Karpas-422 (cell line): ENCODE measurements at regions not wholly inside any gene's neighbourhood (a gene's known extent, or its start where the extent isn't known, plus 50 kb on each side); places are given as distances from the start of the nearest gene placed in this dataset.

ENCODE experiments used
- DNase-seq: peaks from one replicate; pipeline ENCODE4 v3.0.0-alpha.2; 2015
- H2AFZ ChIP-seq: fragments of 200-600 bp; sonication (generic); 2 replicates; pipeline ENCODE4 v1.6.1; 2014; ENCODE audit warnings: antibody characterized with exemption, low read length, mixed read lengths
- H3K27ac ChIP-seq: fragments of 200-600 bp; sonication (generic); 2 replicates; pipeline ENCODE4 v1.5.1; 2014; ENCODE audit warnings: mild to moderate bottlenecking, low read length, moderate library complexity
- H3K27me3 ChIP-seq: fragments of 200-600 bp; sonication (generic); 2 replicates; pipeline ENCODE4 v1.6.1; 2014; ENCODE audit warnings: low read length, mixed read lengths
- H3K36me3 ChIP-seq: fragments of 200-600 bp; sonication (generic); 2 replicates; pipeline ENCODE4 v1.6.1; 2014; ENCODE audit warnings: low read length, mixed read lengths; ENCODE audit not compliant: insufficient read depth
- H3K4me1 ChIP-seq: fragments of 200-600 bp; sonication (generic); 2 replicates; pipeline ENCODE4 v1.6.1; 2014; ENCODE audit warnings: mild to moderate bottlenecking, low read length, mixed read lengths
- H3K4me2 ChIP-seq: fragments of 200-600 bp; sonication (generic); 2 replicates; pipeline ENCODE4 v1.6.1; 2014; ENCODE audit warnings: low read length, low read depth, mild to moderate bottlenecking; ENCODE audit not compliant: poor library complexity, severe bottlenecking
- H3K4me3 ChIP-seq: fragments of 200-600 bp; sonication (generic); 2 replicates; pipeline ENCODE4 v1.5.1; 2014; ENCODE audit warnings: mild to moderate bottlenecking, antibody characterized with exemption, low read length, mixed read lengths
- H3K79me2 ChIP-seq: fragments of 200-600 bp; sonication (generic); 2 replicates; pipeline ENCODE4 v1.6.1; 2014; ENCODE audit warnings: mild to moderate bottlenecking, low read length, mixed read lengths
- H3K9ac ChIP-seq: fragments of 200-600 bp; sonication (generic); 2 replicates; pipeline ENCODE4 v1.6.0; 2014; ENCODE audit warnings: low read length
- H3K9me2 ChIP-seq: fragments of 200-600 bp; sonication (generic), shearing (Covaris generic); replicated peaks from 2 replicates; pipeline ENCODE4 v1.6.0; 2014; ENCODE audit warnings: mild to moderate bottlenecking, low read length, moderate library complexity; ENCODE audit not compliant: insufficient read depth
- H3K9me3 ChIP-seq: fragments of 300-700, 200-600 bp; sonication (generic); 2 replicates; pipeline ENCODE4 v1.6.1; 2014; ENCODE audit warnings: low read length, mixed read lengths
- H4K20me1 ChIP-seq: fragments of 200-600 bp; sonication (generic); 2 replicates; pipeline ENCODE4 v1.6.1; 2014; ENCODE audit warnings: mild to moderate bottlenecking, antibody characterized with exemption, low read length, low read depth; ENCODE audit not compliant: insufficient read depth

DNA sequence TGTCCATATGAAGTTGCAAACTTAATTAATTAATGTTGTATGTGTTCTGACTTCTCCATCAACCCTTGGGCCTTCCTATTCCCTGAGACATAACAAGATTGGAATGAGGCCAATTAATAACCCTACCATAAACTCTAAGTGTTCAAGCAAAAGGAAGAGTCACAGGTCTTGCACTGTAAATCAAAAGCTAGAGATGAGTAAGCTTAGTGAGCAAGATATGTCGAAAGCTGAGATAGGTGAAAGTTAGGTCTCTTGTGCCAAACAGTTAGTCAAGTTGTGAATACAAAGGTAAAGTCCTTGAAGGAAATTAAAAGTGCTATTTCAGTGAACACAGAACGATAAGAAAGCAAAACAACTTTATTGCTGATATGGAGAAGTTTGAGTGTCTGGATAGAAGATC is 58.2 kb upstream of the GPRIN3 start:
- no peak overlapping the region for H2AFZ ChIP-seq
- no peak overlapping the region for H3K4me3 ChIP-seq
- H3K9me3 ChIP-seq = no peaks in the 10 kb centered on the region
- no peaks in the 10 kb centered on the region for H3K79me2 ChIP-seq
- H3K9me2 ChIP-seq = no peaks in the 10 kb centered on the region
- H3K9ac ChIP-seq = no peak overlapping the region
- H3K36me3 ChIP-seq = no peaks in the 10 kb centered on the region
- no peak overlapping the region for H3K4me2 ChIP-seq
- no peak for DNase-seq
- H3K27ac ChIP-seq = no peak overlapping the region
- no peaks in the 10 kb centered on the region; the same call in 1 of the 2 replicates for H3K4me1 ChIP-seq
- no peaks in the 10 kb centered on the region for H3K27me3 ChIP-seq
- H4K20me1 ChIP-seq = no peaks in the 10 kb centered on the region

- Histone ChIP-seq H2AFZ (no peak overlapping the region), H3K79me2 (no peaks in the 10 kb centered on the region), H3K27me3 (no peaks in the 10 kb centered on the region), H4K20me1 (no peaks in the 10 kb centered on the region), H3K9me2 (no peaks in the 10 kb centered on the region), H3K9ac (no peak overlapping the region), H3K9me3 (no peaks in the 10 kb centered on the region), H3K4me3 (no peak overlapping the region), H3K27ac (no peak overlapping the region), H3K36me3 (no peaks in the 10 kb centered on the region), H3K4me2 (no peak overlapping the region), H3K4me1 (no peaks in the 10 kb centered on the region; the same call in 1 of the 2 replicates)
- no peak for DNase-seq
Measured at GRCh38 chr4:89365375-89365774, 57.8 kb upstream of the GPRIN3 start.

GRCh38 chr4:89364541-89364940 is 56.9 kb upstream of the GPRIN3 start:
- Histone ChIP-seq H3K27ac (no peak overlapping the region), H3K9ac (no peak overlapping the region), H2AFZ (no peak overlapping the region), H3K79me2 (no peaks in the 10 kb centered on the region), H3K4me1 (no peaks in the 10 kb centered on the region; the same call in 1 of the 2 replicates), H3K36me3 (no peaks in the 10 kb centered on the region), H4K20me1 (no peaks in the 10 kb centered on the region), H3K27me3 (no peaks in the 10 kb centered on the region), H3K4me2 (no peak overlapping the region), H3K9me3 (no peaks in the 10 kb centered on the region), H3K4me3 (no peak overlapping the region), H3K9me2 (no peaks in the 10 kb centered on the region)
- DNase-seq = no peak

DNA sequence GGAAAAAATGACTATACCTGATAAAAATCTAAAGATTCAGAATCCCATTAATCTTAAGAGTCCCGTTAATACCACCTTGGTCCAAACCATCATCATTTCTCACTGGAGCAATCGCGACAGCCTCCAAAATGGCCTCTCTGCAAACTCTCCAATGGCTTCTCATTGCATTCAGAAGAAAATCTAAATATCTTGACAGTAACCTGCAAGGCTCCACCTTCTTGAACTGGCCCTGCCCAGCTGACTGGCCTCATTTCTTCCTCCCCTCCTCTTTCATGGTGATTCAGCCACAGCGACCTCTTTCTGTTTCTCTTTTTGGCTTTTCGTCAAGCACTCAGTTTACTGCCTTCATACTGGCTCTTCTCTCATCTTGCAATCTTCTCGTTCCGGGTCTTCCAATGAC is 56.2 kb upstream of the GPRIN3 start:
- Histone ChIP-seq H3K9me2 (no peaks in the 10 kb centered on the region), H3K27ac (no peak overlapping the region), H4K20me1 (no peaks in the 10 kb centered on the region), H2AFZ (no peak overlapping the region), H3K79me2 (no peaks in the 10 kb centered on the region), H3K36me3 (no peaks in the 10 kb centered on the region), H3K4me2 (no peak overlapping the region), H3K27me3 (no peaks in the 10 kb centered on the region), H3K9ac (no peak overlapping the region), H3K4me3 (no peak overlapping the region), H3K9me3 (no peaks in the 10 kb centered on the region), H3K4me1 (no peaks in the 10 kb centered on the region)
- no peak for DNase-seq

GRCh38 chr4:89358935-89359638 is 51.5 kb upstream of the GPRIN3 start:
- no peaks in the 10 kb centered on the region for H3K27me3 ChIP-seq
- no peak for DNase-seq
- H2AFZ ChIP-seq = no peak overlapping the region
- no peak overlapping the region for H3K9ac ChIP-seq
- H3K27ac ChIP-seq = no peak overlapping the region
- H3K79me2 ChIP-seq = no peaks in the 10 kb centered on the region
- no peaks in the 10 kb centered on the region for H4K20me1 ChIP-seq
- H3K9me2 ChIP-seq = no peaks in the 10 kb centered on the region
- H3K4me3 ChIP-seq = no peak overlapping the region
- no peaks in the 10 kb centered on the region for H3K36me3 ChIP-seq
- H3K9me3 ChIP-seq = no peaks in the 10 kb centered on the region
- no peak overlapping the region for H3K4me2 ChIP-seq
- no peaks in the 10 kb centered on the region for H3K4me1 ChIP-seq

DNA sequence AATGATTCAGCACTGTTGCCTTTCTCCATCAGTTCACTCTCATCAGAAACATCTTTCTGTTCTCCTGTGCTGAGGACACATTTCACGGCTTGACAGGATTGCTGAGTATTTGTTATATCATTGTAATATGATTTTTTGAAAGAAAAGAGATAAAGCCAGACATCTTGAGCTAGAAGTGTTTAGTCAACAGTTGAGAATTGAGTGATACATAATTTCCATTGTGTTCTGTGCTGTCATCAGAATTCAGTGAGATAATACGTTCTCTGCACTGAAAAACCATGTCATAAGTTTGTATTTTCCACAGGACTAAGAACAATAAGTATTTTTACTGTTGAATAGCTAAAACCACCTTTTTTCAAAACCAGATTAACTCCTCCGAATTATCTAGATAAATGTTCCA is 50.2 kb upstream of the GPRIN3 start:
- Histone ChIP-seq H3K79me2 (no peaks in the 10 kb centered on the region), H3K4me1 (no peaks in the 10 kb centered on the region), H4K20me1 (no peaks in the 10 kb centered on the region)

More for the DNA sequence above, 50.2 kb upstream of the GPRIN3 start:
- no peak for DNase-seq
- H3K36me3 ChIP-seq = no peaks in the 10 kb centered on the region
- no peak overlapping the region for H3K4me3 ChIP-seq
- H3K4me2 ChIP-seq = no peak overlapping the region
- no peak overlapping the region for H2AFZ ChIP-seq
- H3K27ac ChIP-seq = no peak overlapping the region
- H3K9me3 ChIP-seq = no peaks in the 10 kb centered on the region
- no peaks in the 10 kb centered on the region for H3K27me3 ChIP-seq
- H3K9ac ChIP-seq = no peak overlapping the region
- no peaks in the 10 kb centered on the region for H3K9me2 ChIP-seq
